Liver (tissue), 8 donors: ENCODE measurements at regions not wholly inside any gene's neighbourhood (a gene's known extent, or its start where the extent isn't known, plus 50 kb on each side); places are given as distances from the start of the nearest gene placed in this dataset.

Source experiments
- DNase-seq: peaks from one replicate; pipeline ENCODE4 v3.0.0-alpha.2; 2017; ENCODE audit warnings: low spot score
- H3K27ac ChIP-seq, 2 donors: one replicate each; pipeline ENCODE4 v1.7.0; 2013; ENCODE audit warnings: inconsistent platforms in 2 of 2, low read length in 2 of 2, control low read depth in 1 of 2, low read depth in 1 of 2, mild to moderate bottlenecking in 1 of 2
- H3K27me3 ChIP-seq, 4 donors: one replicate each; pipeline versions ENCODE4 v1.6.1 to v1.7.0; 2013; ENCODE audit warnings: low read length in 3 of 4, inconsistent platforms in 1 of 4, mild to moderate bottlenecking in 1 of 4, moderate library complexity in 1 of 4; ENCODE audit not compliant: control insufficient read depth in 4 of 4, insufficient read depth in 4 of 4
- H3K36me3 ChIP-seq, 4 donors: one replicate each; pipeline versions ENCODE4 v1.6.1 to v1.7.0; 2013; ENCODE audit warnings: low read length in 3 of 4, mild to moderate bottlenecking in 3 of 4, low read depth in 1 of 4, moderate library complexity in 1 of 4; ENCODE audit not compliant: control insufficient read depth in 4 of 4, insufficient read depth in 3 of 4
- H3K4me1 ChIP-seq, 4 donors: one replicate each; pipeline versions ENCODE4 v1.6.1 to v1.7.0; 2013; ENCODE audit warnings: low read length in 3 of 4, mild to moderate bottlenecking in 3 of 4, moderate library complexity in 1 of 4; ENCODE audit not compliant: control insufficient read depth in 4 of 4, insufficient read depth in 4 of 4
- H3K4me3 ChIP-seq, 3 donors: one replicate each; pipeline versions ENCODE4 v1.6.1 to v1.7.0; 2013; ENCODE audit warnings: low read length in 3 of 3, control low read depth in 1 of 3, low read depth in 1 of 3, mild to moderate bottlenecking in 1 of 3
- H3K9ac ChIP-seq, 2 donors: one replicate each; pipeline ENCODE4 v1.7.0; 2013; ENCODE audit warnings: low read length in 2 of 2, mild to moderate bottlenecking in 2 of 2, moderate library complexity in 2 of 2, control low read depth in 1 of 2, low read depth in 1 of 2
- H3K9me3 ChIP-seq, 4 donors: one replicate each; pipeline versions ENCODE4 v1.6.1 to v1.7.0; 2013; ENCODE audit warnings: low read length in 3 of 4; ENCODE audit not compliant: control insufficient read depth in 4 of 4
- EGR1 ChIP-seq, 2 donors: IDR thresholded peaks; 2 replicates each; pipeline ENCODE4 v1.6.1; 2016 to 2018; ENCODE audit warnings: antibody characterized with exemption in 2 of 2, low read depth in 2 of 2
- FOXA1 ChIP-seq: IDR thresholded peaks from 2 replicates; pipeline ENCODE4 v1.6.1; 2016; ENCODE audit warnings: antibody characterized with exemption
- FOXA2 ChIP-seq: IDR thresholded peaks from 2 replicates; pipeline ENCODE4 v1.6.1; 2016; ENCODE audit warnings: antibody characterized with exemption
- GABPA ChIP-seq, 2 donors: IDR thresholded peaks in 1 of 2; conservative IDR thresholded peaks in 1 of 2; 2 replicates each; pipeline ENCODE4 v1.6.1; 2016; ENCODE audit warnings: antibody characterized with exemption in 2 of 2, mild to moderate bottlenecking in 1 of 2, moderate library complexity in 1 of 2
- HNF4G ChIP-seq: IDR thresholded peaks from 2 replicates; pipeline ENCODE4 v1.6.1; 2016; ENCODE audit warnings: antibody characterized with exemption
- JUND ChIP-seq, 2 donors: IDR thresholded peaks; 2 replicates each; pipeline ENCODE4 v1.6.1; 2016; ENCODE audit warnings: antibody characterized with exemption in 2 of 2
- NR2F2 ChIP-seq: IDR thresholded peaks from 2 replicates; pipeline ENCODE4 v1.6.1; 2016; ENCODE audit warnings: antibody characterized with exemption
- RAD21 ChIP-seq, 2 donors: IDR thresholded peaks; 2 replicates each; pipeline ENCODE4 v1.6.1; 2016; ENCODE audit warnings: antibody characterized with exemption in 2 of 2, mild to moderate bottlenecking in 2 of 2
- RXRA ChIP-seq, 2 donors: IDR thresholded peaks; 2 replicates each; pipeline ENCODE4 v1.6.1; 2017 to 2018; ENCODE audit warnings: antibody characterized with exemption in 2 of 2, mild to moderate bottlenecking in 1 of 2
- SP1 ChIP-seq: IDR thresholded peaks from 2 replicates; pipeline ENCODE4 v1.6.1; 2018; ENCODE audit warnings: antibody characterized with exemption, mild to moderate bottlenecking
- TAF1 ChIP-seq: conservative IDR thresholded peaks from 2 replicates; pipeline ENCODE4 v1.6.1; 2016; ENCODE audit warnings: antibody characterized with exemption, mild to moderate bottlenecking
- YY1 ChIP-seq: IDR thresholded peaks from 2 replicates; pipeline ENCODE4 v1.6.1; 2016; ENCODE audit warnings: antibody characterized with exemption, mild to moderate bottlenecking
- WGBS: extraction: QIAGEN DNeasy Blood & Tissue Kit; methylation state at CpG from one replicate; pipeline ENCODE4 v1.1.7; 2013; 5-methylcytosine and 5-hydroxymethylcytosine counted together
- TF ChIP-seq, protein P1 (sequence below): IDR thresholded peaks from 2 replicates; pipeline ENCODE4 v1.6.1; 2016; ENCODE audit warnings: antibody characterized with exemption
- TF ChIP-seq, protein P2 (sequence below): fragments of 150-350 bp; IDR thresholded peaks from 2 replicates; pipeline ENCODE4 v1.5.1; 2017; ENCODE audit warnings: improper control_type of control experiment, low read depth, low read length; ENCODE audit not compliant: missing input control
- TF ChIP-seq, protein P3 (sequence below): IDR thresholded peaks from 2 replicates; pipeline ENCODE4 v1.6.1; 2016; ENCODE audit warnings: antibody characterized with exemption
- TF ChIP-seq, protein P4 (sequence below): IDR thresholded peaks from 2 replicates; pipeline ENCODE4 v1.6.1; 2016; ENCODE audit warnings: antibody characterized with exemption, mild to moderate bottlenecking
- donor health status: healthy.
- donor health status: healthy.
- donor health status: healthy.
- donor health status: healthy.
- donor health status: healthy.

DNA sequence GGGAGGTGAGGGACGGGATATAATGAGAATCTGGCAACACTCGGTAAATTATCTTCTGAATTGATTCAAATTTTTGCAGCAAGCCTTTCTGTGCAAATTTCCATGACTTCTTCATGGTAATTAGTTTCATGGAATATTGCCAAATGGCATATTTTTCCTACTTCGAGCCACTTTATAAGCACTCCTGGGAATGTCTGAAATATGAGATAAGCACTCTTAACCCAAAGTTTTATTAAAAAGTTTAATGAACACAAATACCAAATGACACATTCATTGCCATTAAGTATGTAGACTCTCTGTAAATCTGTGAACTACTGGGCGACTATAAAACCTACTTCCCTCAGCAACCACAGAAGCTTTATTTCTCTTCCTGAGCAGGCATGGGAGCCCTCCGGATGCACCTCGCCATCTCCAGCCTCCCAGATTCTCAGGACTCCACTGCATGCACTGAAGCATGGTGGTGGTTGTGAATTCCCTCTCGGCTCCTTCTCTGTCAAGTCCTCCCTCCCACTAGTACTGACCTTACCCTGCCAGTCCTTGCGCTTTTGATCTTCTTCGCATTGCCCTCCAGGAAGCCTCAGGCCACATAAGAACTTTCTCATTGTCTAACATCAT lies 154.4 kb upstream of the RPL34 start:
- Histone ChIP-seq H3K9ac (no peak overlapping the region), H3K4me1 (no peaks in the 10 kb centered on the region), H3K9me3 (no peaks in the 10 kb centered on the region), H3K27me3 (peaks cover 0 to 3% (median 0%) of the 10 kb centered on the region in 4 donors), H3K36me3 (no peaks in the 10 kb centered on the region), H3K27ac (no peak overlapping the region), H3K4me3 (no peak overlapping the region)
- TF ChIP-seq TAF1 (no peak), FOXA1 (no peak), HNF4G (no peak), JUND (IDR thresholded peaks at IDR 0.05) (no peak), EGR1 (IDR thresholded peaks at IDR 0.05; ENCODE audit: low read depth in 2 of 2) (no peak), SP1 (no peak), RXRA (IDR thresholded peaks at IDR 0.05) (no peak), GABPA (IDR thresholded peaks at IDR 0.05 in 1 of 2, conservative IDR thresholded peaks at IDR 0.05 in 1 of 2) (no peak), FOXA2 (no peak), YY1 (no peak)
- 79% methylated on average over 9 of the region's 9 CpGs for WGBS
- DNase-seq = no peak

DNA sequence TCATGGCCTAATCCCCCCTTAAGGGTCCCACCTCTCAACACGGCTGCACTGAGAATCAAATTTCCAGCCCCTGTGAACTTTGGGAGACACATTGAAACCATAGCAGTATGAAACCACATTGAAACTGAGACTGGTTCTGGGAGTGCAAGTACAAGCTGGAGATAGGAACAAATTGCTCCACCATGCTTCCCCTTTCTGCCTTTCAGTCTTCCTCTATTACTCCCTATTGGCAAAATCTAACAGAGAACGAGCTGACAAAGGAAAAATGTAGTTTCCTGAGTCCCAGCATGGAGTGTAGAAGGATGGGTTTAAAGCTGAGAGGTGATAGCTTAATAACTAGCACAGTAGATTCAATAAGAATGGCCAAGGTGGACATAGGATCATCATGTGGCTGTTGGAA lies 161.7 kb upstream of the RPL34 start:
- 50% methylated on average over 2 of the region's 2 CpGs for WGBS
- no peak overlapping the region for H3K9ac ChIP-seq
- no peaks in the 10 kb centered on the region for H3K4me1 ChIP-seq
- no peak for DNase-seq
- no peak overlapping the region for H3K27ac ChIP-seq
- H3K9me3 ChIP-seq = no peaks in the 10 kb centered on the region
- no peaks in the 10 kb centered on the region for H3K36me3 ChIP-seq
- TF ChIP-seq, protein P1, sequence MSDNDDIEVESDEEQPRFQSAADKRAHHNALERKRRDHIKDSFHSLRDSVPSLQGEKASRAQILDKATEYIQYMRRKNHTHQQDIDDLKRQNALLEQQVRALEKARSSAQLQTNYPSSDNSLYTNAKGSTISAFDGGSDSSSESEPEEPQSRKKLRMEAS = no peak
- TF ChIP-seq NR2F2 (no peak), EGR1 (IDR thresholded peaks at IDR 0.05; ENCODE audit: low read depth in 2 of 2) (no peak), HNF4G (no peak), JUND (IDR thresholded peaks at IDR 0.05) (no peak), RAD21 (IDR thresholded peaks at IDR 0.05) (no peak), SP1 (no peak), YY1 (no peak), FOXA2 (no peak), RXRA (IDR thresholded peaks at IDR 0.05) (no peak), FOXA1 (no peak), TAF1 (no peak)
- TF ChIP-seq, protein P2, sequence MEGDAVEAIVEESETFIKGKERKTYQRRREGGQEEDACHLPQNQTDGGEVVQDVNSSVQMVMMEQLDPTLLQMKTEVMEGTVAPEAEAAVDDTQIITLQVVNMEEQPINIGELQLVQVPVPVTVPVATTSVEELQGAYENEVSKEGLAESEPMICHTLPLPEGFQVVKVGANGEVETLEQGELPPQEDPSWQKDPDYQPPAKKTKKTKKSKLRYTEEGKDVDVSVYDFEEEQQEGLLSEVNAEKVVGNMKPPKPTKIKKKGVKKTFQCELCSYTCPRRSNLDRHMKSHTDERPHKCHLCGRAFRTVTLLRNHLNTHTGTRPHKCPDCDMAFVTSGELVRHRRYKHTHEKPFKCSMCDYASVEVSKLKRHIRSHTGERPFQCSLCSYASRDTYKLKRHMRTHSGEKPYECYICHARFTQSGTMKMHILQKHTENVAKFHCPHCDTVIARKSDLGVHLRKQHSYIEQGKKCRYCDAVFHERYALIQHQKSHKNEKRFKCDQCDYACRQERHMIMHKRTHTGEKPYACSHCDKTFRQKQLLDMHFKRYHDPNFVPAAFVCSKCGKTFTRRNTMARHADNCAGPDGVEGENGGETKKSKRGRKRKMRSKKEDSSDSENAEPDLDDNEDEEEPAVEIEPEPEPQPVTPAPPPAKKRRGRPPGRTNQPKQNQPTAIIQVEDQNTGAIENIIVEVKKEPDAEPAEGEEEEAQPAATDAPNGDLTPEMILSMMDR = no peak
- TF ChIP-seq, protein P3, sequence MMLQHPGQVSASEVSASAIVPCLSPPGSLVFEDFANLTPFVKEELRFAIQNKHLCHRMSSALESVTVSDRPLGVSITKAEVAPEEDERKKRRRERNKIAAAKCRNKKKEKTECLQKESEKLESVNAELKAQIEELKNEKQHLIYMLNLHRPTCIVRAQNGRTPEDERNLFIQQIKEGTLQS = no peak
- TF ChIP-seq, protein P4, sequence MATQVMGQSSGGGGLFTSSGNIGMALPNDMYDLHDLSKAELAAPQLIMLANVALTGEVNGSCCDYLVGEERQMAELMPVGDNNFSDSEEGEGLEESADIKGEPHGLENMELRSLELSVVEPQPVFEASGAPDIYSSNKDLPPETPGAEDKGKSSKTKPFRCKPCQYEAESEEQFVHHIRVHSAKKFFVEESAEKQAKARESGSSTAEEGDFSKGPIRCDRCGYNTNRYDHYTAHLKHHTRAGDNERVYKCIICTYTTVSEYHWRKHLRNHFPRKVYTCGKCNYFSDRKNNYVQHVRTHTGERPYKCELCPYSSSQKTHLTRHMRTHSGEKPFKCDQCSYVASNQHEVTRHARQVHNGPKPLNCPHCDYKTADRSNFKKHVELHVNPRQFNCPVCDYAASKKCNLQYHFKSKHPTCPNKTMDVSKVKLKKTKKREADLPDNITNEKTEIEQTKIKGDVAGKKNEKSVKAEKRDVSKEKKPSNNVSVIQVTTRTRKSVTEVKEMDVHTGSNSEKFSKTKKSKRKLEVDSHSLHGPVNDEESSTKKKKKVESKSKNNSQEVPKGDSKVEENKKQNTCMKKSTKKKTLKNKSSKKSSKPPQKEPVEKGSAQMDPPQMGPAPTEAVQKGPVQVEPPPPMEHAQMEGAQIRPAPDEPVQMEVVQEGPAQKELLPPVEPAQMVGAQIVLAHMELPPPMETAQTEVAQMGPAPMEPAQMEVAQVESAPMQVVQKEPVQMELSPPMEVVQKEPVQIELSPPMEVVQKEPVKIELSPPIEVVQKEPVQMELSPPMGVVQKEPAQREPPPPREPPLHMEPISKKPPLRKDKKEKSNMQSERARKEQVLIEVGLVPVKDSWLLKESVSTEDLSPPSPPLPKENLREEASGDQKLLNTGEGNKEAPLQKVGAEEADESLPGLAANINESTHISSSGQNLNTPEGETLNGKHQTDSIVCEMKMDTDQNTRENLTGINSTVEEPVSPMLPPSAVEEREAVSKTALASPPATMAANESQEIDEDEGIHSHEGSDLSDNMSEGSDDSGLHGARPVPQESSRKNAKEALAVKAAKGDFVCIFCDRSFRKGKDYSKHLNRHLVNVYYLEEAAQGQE = no peak
- H3K27me3 ChIP-seq = peaks cover 0 to 3% (median 0%) of the 10 kb centered on the region in 4 donors
- H3K4me3 ChIP-seq = no peak overlapping the region
